ENCODE measurements at regions not wholly inside any gene's neighbourhood (a gene's known extent, or its start where the extent isn't known, plus 50 kb on each side); places are given as distances from the start of the nearest gene placed in this dataset.

- H3K27me3 ChIP-seq = no peaks in the 10 kb centered on the region
- no peaks in the 10 kb centered on the region for H3K36me3 ChIP-seq
- ATAC-seq (no peak), DNase-seq (no peak)
- H3K4me1 ChIP-seq = peaks cover 0 to 22% of the 10 kb centered on the region in 2 donors
- in situ Hi-C loops (cut with MboI; ENCODE audit: low sequenced_read_pairs in 4 of 4) = no loop called here
- H3K9me3 ChIP-seq = no peaks in the 10 kb centered on the region
- no peak for TF ChIP-seq CTCF (IDR thresholded peaks at IDR 0.05 in 4 of 5, conservative IDR thresholded peaks at IDR 0.05 in 1 of 5)
- TF ChIP-seq POLR2A (IDR thresholded peaks at IDR 0.05) = no peak
- no peak overlapping the region for H3K4me3 ChIP-seq
- intact Hi-C loops (cut with DNase I; ENCODE audit: low total_unique reads) = no loop called here
- H3K27ac ChIP-seq = no peak overlapping the region
Observed at GRCh38 chr1:112263042-112263441, 133.0 kb upstream of the CTTNBP2NL start.

- TF ChIP-seq CTCF (IDR thresholded peaks at IDR 0.05 in 4 of 5, conservative IDR thresholded peaks at IDR 0.05 in 1 of 5) (no peak), POLR2A (IDR thresholded peaks at IDR 0.05) (no peak)
- DNase-seq (no peak), ATAC-seq (no peak)
- H3K4me1 ChIP-seq = peaks cover 0 to 22% of the 10 kb centered on the region in 2 donors
- no peak overlapping the region for H3K27ac ChIP-seq
- no peak overlapping the region for H3K4me3 ChIP-seq
- H3K27me3 ChIP-seq = no peaks in the 10 kb centered on the region
- H3K36me3 ChIP-seq = no peaks in the 10 kb centered on the region
- no peaks in the 10 kb centered on the region for H3K9me3 ChIP-seq
- in situ Hi-C loops (cut with MboI; ENCODE audit: low sequenced_read_pairs in 4 of 4) = no loop called here
- intact Hi-C loops (cut with DNase I; ENCODE audit: low total_unique reads) = no loop called here
Observed at GRCh38 chr1:112263453-112263852, 132.6 kb upstream of the CTTNBP2NL start.

- ATAC-seq (no peak), DNase-seq (no peak)
- Histone ChIP-seq H3K4me1 (peaks cover 0 to 22% of the 10 kb centered on the region in 2 donors), H3K27ac (peak overlapping the region in 2 of 4 donors; percentile 32 to 34), H3K4me3 (no peak overlapping the region), H3K9me3 (no peaks in the 10 kb centered on the region), H3K36me3 (no peaks in the 10 kb centered on the region), H3K27me3 (no peaks in the 10 kb centered on the region)
- TF ChIP-seq CTCF (IDR thresholded peaks at IDR 0.05 in 4 of 5, conservative IDR thresholded peaks at IDR 0.05 in 1 of 5) = no peak
- no peak for TF ChIP-seq POLR2A (IDR thresholded peaks at IDR 0.05)
- in situ Hi-C loops (cut with MboI; ENCODE audit: low sequenced_read_pairs in 4 of 4) (no loop called here), intact Hi-C loops (cut with DNase I; ENCODE audit: low total_unique reads) (no loop called here)
Observed at GRCh38 chr1:112264010-112264409, 132.0 kb upstream of the CTTNBP2NL start.

GRCh38 chr1:112264553-112264952 lies 131.5 kb upstream of the CTTNBP2NL start:
- peaks cover 0 to 22% of the 10 kb centered on the region in 2 donors for H3K4me1 ChIP-seq
- H3K27ac ChIP-seq = peak overlapping the region in 3 of 4 donors; percentile 21 to 34 (median 32)

More at GRCh38 chr1:112264553-112264952, 131.5 kb upstream of the CTTNBP2NL start:
- Histone ChIP-seq H3K36me3 (no peaks in the 10 kb centered on the region), H3K27me3 (no peaks in the 10 kb centered on the region), H3K9me3 (no peaks in the 10 kb centered on the region), H3K4me3 (no peak overlapping the region)
- TF ChIP-seq CTCF (IDR thresholded peaks at IDR 0.05 in 4 of 5, conservative IDR thresholded peaks at IDR 0.05 in 1 of 5) = no peak
- TF ChIP-seq POLR2A (IDR thresholded peaks at IDR 0.05) = no peak
- in situ Hi-C loops (cut with MboI; ENCODE audit: low sequenced_read_pairs in 4 of 4) (no loop called here), intact Hi-C loops (cut with DNase I; ENCODE audit: low total_unique reads) (no loop called here)
- ATAC-seq (peak; percentile 64 to 75), DNase-seq (no peak)
